Esophagus squamous epithelium (tissue), 5 donors: ENCODE measurements at regions not wholly inside any gene's neighbourhood (a gene's known extent, or its start where the extent isn't known, plus 50 kb on each side); places are given as distances from the start of the nearest gene placed in this dataset.

Experiments
- DNase-seq: peaks from one replicate; lab custom pipeline; 2025; lab: John Stamatoyannopoulos, UW
- H3K27ac ChIP-seq, 4 donors: fragments of 200-600 bp; sonication (generic); one replicate each; pipeline ENCODE4 v1.5.1; 2016 to 2019; ENCODE audit warnings: mild to moderate bottlenecking in 1 of 4
- H3K27me3 ChIP-seq, 4 donors: fragments of 200-600 bp; sonication (generic); 1 replicate in 3 of 4; 2 replicates in 1 of 4; pipeline versions ENCODE4 v1.5.1 to v1.6.0; 2017 to 2021; ENCODE audit warnings: antibody characterized with exemption in 1 of 4
- H3K36me3 ChIP-seq, 3 donors: fragments of 200-600 bp; sonication (generic); one replicate each; pipeline ENCODE4 v1.5.1; 2016 to 2019
- H3K4me1 ChIP-seq, 3 donors: fragments of 200-600 bp; sonication (generic); one replicate each; pipeline ENCODE4 v1.5.1; 2017 to 2019
- H3K4me3 ChIP-seq, 4 donors: fragments of 200-600 bp; sonication (generic); 1 replicate in 3 of 4; 2 replicates in 1 of 4; pipeline ENCODE4 v1.5.1; 2016 to 2019; ENCODE audit warnings: mild to moderate bottlenecking in 2 of 4, moderate library complexity in 1 of 4
- H3K9me3 ChIP-seq, 3 donors: fragments of 200-600 bp; sonication (generic); one replicate each; pipeline ENCODE4 v1.5.1; 2016 to 2019
- POLR2A ChIP-seq, 4 donors: fragments of 450-650 bp; IDR thresholded peaks; one replicate each; pipeline ENCODE4 v1.6.1; 2017; ENCODE audit warnings: antibody characterized with exemption in 4 of 4, mild to moderate bottlenecking in 4 of 4, moderate library complexity in 3 of 4
- WGBS, 2 donors: methylation state at CpG; one replicate each; pipeline ENCODE4 v1.1.5; 2018; 5-methylcytosine and 5-hydroxymethylcytosine counted together
- intact Hi-C: fragments of 100-400 bp; cut with DNase I; formaldehyde crosslinking; loops from one replicate; pipeline ENCODE4 v1.15.0; 2022
- TF ChIP-seq, protein P1 (sequence below), 6 experiments: fragments of 450-650 bp in 4 of 6; fragments of 200-600 bp in 2 of 6; sonication (generic) in 2 of 6; IDR thresholded peaks; one replicate each; pipeline ENCODE4 v1.5.1; 2016 to 2019; ENCODE audit warnings: antibody characterized with exemption in 6 of 6, mild to moderate bottlenecking in 4 of 6, moderate library complexity in 4 of 6
- donor health status: DM: yes; HTN: yes; CAD: no.

GRCh38 chr15:69869881-69870505 lies 227.7 kb downstream of the TLE3 start:
- intact Hi-C loops: no loop called here
- H3K27me3 ChIP-seq: peaks cover 0 to 12% (median 0%) of the 10 kb centered on the region in 4 donors
- no peaks in the 10 kb centered on the region for H3K36me3 ChIP-seq
- H3K9me3 ChIP-seq: peaks cover 0 to 25% (median 13%) of the 10 kb centered on the region in 3 donors
- no peak for DNase-seq
- 73 to 78% methylated on average over 9 of the region's 9 CpGs for WGBS, 2 donors
- no peak overlapping the region for H3K27ac ChIP-seq
- H3K4me1 ChIP-seq: peaks cover 0 to 8% (median 0%) of the 10 kb centered on the region in 3 donors
- TF ChIP-seq, protein P1, sequence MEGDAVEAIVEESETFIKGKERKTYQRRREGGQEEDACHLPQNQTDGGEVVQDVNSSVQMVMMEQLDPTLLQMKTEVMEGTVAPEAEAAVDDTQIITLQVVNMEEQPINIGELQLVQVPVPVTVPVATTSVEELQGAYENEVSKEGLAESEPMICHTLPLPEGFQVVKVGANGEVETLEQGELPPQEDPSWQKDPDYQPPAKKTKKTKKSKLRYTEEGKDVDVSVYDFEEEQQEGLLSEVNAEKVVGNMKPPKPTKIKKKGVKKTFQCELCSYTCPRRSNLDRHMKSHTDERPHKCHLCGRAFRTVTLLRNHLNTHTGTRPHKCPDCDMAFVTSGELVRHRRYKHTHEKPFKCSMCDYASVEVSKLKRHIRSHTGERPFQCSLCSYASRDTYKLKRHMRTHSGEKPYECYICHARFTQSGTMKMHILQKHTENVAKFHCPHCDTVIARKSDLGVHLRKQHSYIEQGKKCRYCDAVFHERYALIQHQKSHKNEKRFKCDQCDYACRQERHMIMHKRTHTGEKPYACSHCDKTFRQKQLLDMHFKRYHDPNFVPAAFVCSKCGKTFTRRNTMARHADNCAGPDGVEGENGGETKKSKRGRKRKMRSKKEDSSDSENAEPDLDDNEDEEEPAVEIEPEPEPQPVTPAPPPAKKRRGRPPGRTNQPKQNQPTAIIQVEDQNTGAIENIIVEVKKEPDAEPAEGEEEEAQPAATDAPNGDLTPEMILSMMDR (IDR thresholded peaks at IDR 0.05): no peak
- no peak for TF ChIP-seq POLR2A (IDR thresholded peaks at IDR 0.05)
- no peak overlapping the region for H3K4me3 ChIP-seq

DNA sequence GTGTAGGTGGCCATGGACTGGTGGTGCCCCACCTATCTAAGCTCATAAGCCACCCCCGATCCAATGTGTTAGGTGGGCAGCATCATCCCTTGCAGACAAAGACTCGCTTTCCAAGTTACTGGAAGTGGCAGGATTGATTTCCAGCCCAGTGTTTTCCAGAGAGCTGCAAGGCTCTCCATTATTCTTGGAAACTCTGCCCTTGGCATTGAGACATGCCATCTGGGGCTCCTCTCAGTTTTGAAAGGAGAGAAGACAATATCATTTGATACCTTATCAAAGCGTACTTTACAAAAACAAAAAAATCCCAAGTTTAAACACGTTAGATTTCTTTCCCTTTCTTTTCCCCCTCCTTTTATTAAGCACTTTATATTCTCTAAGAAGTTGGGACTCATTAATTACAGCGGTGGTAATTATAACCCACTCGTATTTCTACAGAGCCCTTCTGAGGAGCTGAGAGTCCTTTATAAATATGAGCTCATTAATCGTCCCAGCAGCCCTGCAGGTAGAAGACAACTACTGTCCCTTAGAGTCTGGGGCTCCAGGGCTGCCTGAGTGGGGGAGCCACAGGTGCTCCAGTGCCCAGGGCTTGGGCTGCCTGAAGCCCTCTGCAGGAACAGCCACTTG lies 226.1 kb downstream of the TLE3 start:
- 42 to 43% methylated on average over 7 of the region's 7 CpGs for WGBS, 2 donors
- intact Hi-C loops: no loop called here
- no peak for TF ChIP-seq POLR2A (IDR thresholded peaks at IDR 0.05)
- TF ChIP-seq, protein P1 (IDR thresholded peaks at IDR 0.05): no peak

GRCh38 chr15:69873807-69874206 lies 223.9 kb downstream of the TLE3 start:
- no peak for TF ChIP-seq POLR2A (IDR thresholded peaks at IDR 0.05)
- TF ChIP-seq, protein P1 (IDR thresholded peaks at IDR 0.05): no peak
- intact Hi-C loops: no loop called here
- Histone ChIP-seq H3K36me3 (no peaks in the 10 kb centered on the region), H3K4me3 (no peak overlapping the region), H3K4me1 (peaks cover 0 to 8% (median 0%) of the 10 kb centered on the region in 3 donors), H3K27me3 (peaks cover 0 to 20% (median 0%) of the 10 kb centered on the region in 4 donors), H3K27ac (no peak overlapping the region), H3K9me3 (peaks cover 0 to 25% (median 13%) of the 10 kb centered on the region in 3 donors)
- WGBS, 2 donors: 52 to 82% methylated on average over 1 of the region's 1 CpG
- DNase-seq: no peak

More for the DNA sequence above, 226.1 kb downstream of the TLE3 start:
- Histone ChIP-seq H3K4me1 (peaks cover 0 to 8% (median 0%) of the 10 kb centered on the region in 3 donors), H3K27me3 (peaks cover 0 to 15% (median 0%) of the 10 kb centered on the region in 4 donors), H3K27ac (no peak overlapping the region), H3K9me3 (peaks cover 0 to 25% (median 13%) of the 10 kb centered on the region in 3 donors), H3K36me3 (no peaks in the 10 kb centered on the region), H3K4me3 (no peak overlapping the region)
- DNase-seq: no peak

DNA sequence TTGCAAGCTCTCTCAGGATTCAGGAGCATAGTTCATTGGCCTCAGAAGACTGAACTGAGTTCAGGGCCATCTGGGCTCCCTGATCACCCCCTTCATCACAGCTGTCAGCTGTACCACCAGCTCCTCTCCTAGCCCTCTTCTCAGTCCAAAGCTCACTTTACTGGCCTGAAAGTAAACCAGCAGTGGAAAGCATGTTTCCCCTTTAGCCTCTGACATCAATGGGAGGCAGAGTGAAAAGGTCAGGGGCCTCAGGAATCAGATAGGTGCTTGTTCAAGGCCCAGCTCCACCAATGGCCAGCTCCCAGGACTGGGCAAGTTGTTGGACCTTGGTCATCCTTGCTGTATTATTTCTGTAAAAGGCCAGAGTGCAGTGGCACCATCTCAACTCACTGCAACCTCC lies 223.4 kb downstream of the TLE3 start:
- Histone ChIP-seq H3K27ac (no peak overlapping the region), H3K36me3 (no peaks in the 10 kb centered on the region)
- TF ChIP-seq POLR2A (IDR thresholded peaks at IDR 0.05): no peak
- TF ChIP-seq, protein P1 (IDR thresholded peaks at IDR 0.05): no peak

More for the DNA sequence above, 223.4 kb downstream of the TLE3 start:
- no peak overlapping the region for H3K4me3 ChIP-seq
- H3K27me3 ChIP-seq: peaks cover 0 to 20% (median 0%) of the 10 kb centered on the region in 4 donors
- peaks cover 0 to 25% (median 13%) of the 10 kb centered on the region in 3 donors for H3K9me3 ChIP-seq
- peaks cover 0 to 5% (median 0%) of the 10 kb centered on the region in 3 donors for H3K4me1 ChIP-seq
- intact Hi-C loops: no loop called here
- no peak for DNase-seq
